ENCODE measurements at regions not wholly inside any gene's neighbourhood (a gene's known extent, or its start where the extent isn't known, plus 50 kb on each side); places are given as distances from the start of the nearest gene placed in this dataset.

DNA sequence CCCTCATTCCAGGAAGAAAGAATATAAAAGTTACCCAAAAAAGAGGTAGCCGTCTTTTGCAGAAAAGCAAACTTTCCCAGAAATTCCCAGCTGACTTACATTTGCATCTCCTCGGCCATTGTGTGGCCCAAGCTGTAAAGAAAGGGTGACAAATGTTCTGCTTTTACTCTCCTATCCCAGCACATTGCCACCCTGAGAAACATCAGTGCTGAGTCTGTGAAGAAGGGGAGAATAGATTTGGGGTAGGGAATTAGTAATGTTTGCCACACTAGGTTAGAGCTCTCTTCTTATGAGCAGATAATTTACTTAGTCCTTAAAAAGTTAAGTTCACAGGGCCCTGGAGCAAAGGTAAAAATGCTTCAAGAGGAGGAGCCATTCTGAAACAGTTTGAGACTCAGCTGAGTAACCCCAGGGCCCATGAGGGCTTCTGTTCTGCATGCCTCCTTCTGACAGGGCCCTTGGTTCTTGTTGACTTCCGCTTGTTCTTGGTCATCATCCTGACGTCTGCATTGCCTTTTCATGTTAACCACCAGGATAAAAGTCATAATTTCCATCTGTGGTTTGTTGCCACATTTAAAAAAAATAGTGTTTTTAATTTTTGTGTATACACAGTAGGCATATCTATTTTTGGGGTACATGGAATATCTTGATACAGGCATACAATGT lies 550.7 kb downstream of the RNF144A start:
- no peak overlapping the region for H3K4me3 ChIP-seq (ENCODE audit: low read length)
- no peak for TF ChIP-seq ZNF274 (IDR thresholded peaks at IDR 0.05; ENCODE audit: low read depth, low read length)

GRCh38 chr2:7468448-7468828 lies 551.2 kb downstream of the RNF144A start:
- no peak overlapping the region for H3K4me3 ChIP-seq (ENCODE audit: low read length)
- no peak for TF ChIP-seq ZNF274 (IDR thresholded peaks at IDR 0.05; ENCODE audit: low read depth, low read length)

DNA sequence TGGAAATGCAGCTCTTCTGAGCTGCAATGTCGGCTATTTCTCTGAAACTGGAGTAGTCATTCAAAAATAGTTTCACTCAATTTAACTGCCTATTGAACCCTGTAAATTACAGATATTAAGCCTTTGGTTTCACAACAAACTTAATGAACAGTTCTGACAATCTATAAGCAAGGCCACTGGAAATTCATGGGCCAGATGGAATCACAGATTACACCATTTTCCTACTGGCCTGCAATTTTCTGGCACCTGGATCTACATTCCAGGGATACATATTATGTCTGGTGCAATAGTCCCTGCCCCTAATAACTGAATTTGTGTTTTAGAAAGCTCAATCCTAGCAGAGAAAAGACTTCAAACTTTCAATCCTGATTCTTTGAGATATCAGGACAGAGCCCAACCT lies 551.7 kb downstream of the RNF144A start:
- TF ChIP-seq ZNF274 (IDR thresholded peaks at IDR 0.05; ENCODE audit: low read depth, low read length) = no peak
- H3K4me3 ChIP-seq (ENCODE audit: low read length) = no peak overlapping the region

- H3K4me3 ChIP-seq (ENCODE audit: low read length) = no peak overlapping the region
- no peak for TF ChIP-seq ZNF274 (IDR thresholded peaks at IDR 0.05; ENCODE audit: low read depth, low read length)
Observed at GRCh38 chr2:7471185-7471584, 554.0 kb downstream of the RNF144A start.

GRCh38 chr2:7472465-7472864 lies 555.3 kb downstream of the RNF144A start:
- no peak for TF ChIP-seq ZNF274 (IDR thresholded peaks at IDR 0.05; ENCODE audit: low read depth, low read length)
- H3K4me3 ChIP-seq (ENCODE audit: low read length) = no peak overlapping the region

DNA sequence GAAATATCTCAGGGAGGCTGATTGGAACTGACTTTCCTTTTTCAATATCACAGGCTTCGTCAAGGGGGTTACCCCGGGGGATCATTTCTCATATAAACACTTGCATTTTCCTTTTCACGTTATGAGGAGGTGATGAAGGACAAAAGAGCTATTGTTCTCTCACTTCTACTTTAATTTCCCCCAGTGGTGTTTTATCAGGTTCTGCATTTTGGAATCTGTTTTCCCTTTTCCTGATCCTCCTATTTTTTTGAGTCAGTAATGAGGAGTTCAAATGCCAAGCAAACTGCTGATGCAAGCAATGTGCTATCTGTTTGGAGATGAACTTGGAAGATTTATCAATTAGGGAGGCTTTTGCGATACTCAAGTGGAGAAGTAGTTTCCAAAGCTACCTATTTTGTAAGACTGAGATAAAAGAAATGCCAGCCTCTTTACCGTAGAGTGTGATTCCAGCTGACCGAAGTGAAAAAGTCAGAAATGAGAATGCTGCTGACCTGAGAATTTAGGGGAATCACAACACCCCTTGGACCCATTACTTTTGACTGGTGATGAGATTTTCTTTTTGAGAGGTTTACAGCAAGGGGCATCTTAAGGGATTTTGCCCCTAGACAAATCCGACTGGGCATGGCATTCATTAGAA lies 556.0 kb downstream of the RNF144A start:
- no peak for TF ChIP-seq ZNF274 (IDR thresholded peaks at IDR 0.05; ENCODE audit: low read depth, low read length)
- H3K4me3 ChIP-seq (ENCODE audit: low read length) = no peak overlapping the region

- H3K4me3 ChIP-seq (ENCODE audit: low read length) = no peak overlapping the region
- no peak for TF ChIP-seq ZNF274 (IDR thresholded peaks at IDR 0.05; ENCODE audit: low read depth, low read length)
Observed at GRCh38 chr2:7476371-7476770, 559.2 kb downstream of the RNF144A start.

DNA sequence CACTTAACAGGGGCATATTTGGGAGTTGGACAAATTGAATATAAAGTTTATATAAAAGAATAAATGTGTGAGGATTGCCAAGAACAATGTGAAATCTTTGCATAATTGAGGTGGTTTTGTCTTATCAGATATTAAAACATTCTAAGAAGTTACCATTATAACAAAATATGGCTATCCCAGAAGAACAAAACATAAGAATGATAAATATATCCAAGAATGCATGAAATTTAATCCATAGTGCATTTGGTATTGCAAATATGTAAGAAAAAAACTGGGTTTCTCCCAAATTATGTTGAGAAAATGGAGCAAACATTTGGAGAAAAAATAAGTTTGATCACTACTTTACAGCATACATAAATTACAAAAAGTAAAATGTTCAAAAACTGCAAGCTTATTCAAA lies 562.4 kb downstream of the RNF144A start:
- TF ChIP-seq ZNF274 (IDR thresholded peaks at IDR 0.05; ENCODE audit: low read depth, low read length) = no peak
- H3K4me3 ChIP-seq (ENCODE audit: low read length) = no peak overlapping the region

DNA sequence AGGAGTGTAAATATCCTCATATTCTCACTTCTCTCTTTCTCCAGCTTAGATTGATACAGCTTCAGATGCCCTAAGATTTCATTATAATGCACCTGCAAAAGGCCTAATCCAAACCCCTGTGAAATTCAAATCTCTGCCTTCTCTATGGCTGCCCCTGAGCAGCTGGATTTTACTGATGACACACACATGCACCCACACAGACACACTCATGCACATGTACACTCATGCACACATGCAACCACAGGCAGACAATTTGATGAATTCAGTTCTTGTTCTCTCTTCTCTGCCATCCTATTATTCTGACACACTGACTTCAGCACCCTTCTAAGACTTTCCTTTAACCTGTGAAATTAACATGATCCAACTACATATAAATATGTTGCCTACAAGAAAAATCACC lies 563.2 kb downstream of the RNF144A start:
- H3K4me3 ChIP-seq (ENCODE audit: low read length) = no peak overlapping the region
- no peak for TF ChIP-seq ZNF274 (IDR thresholded peaks at IDR 0.05; ENCODE audit: low read depth, low read length)

DNA sequence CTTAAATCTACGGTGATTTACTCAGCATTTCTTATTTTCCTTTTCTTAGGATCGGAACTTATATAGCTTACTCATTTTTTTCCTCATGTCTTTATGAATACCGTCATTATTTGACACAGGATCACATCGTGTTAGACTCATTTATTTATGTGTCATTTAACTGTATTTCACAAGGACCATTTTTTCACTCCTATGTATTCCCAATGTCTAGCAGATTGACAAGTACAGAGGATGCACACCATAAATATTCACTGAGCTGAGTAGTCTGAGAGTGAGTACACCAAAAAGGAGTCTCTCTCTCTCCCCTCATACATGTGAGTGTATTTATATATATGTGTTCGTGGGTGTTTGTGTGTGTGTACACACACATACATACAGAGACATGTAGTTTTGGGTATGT lies 573.5 kb downstream of the RNF144A start:
- no peak overlapping the region for H3K4me3 ChIP-seq (ENCODE audit: low read length)
- no peak for TF ChIP-seq ZNF274 (IDR thresholded peaks at IDR 0.05; ENCODE audit: low read depth, low read length)

- no peak for TF ChIP-seq ZNF274 (IDR thresholded peaks at IDR 0.05; ENCODE audit: low read depth, low read length)
- no peak overlapping the region for H3K4me3 ChIP-seq (ENCODE audit: low read length)
Observed at GRCh38 chr2:7492719-7493118, 575.5 kb downstream of the RNF144A start.

- H3K4me3 ChIP-seq (ENCODE audit: low read length) = no peak overlapping the region
- TF ChIP-seq ZNF274 (IDR thresholded peaks at IDR 0.05; ENCODE audit: low read depth, low read length) = no peak
Observed at GRCh38 chr2:7497178-7497577, 580.0 kb downstream of the RNF144A start.

DNA sequence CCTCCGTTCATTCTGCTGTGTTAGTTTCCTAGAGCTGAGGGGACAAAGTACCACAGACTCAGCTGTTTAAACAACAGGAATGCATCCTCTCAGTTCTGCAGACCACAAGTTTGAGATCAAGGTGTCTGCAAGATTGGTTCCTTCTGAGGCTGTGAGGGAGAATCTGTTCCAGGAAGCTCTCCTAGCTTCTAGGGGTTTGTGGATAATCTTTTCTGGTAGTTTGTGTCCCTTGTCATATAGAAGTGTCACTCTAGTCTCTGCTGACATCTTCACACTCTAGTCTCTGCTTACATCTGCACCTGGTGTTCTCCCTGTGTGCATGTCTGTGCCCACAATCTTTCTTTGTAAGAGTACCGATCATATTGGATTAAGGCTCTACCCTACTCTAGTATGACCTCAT lies 581.8 kb downstream of the RNF144A start:
- TF ChIP-seq ZNF274 (IDR thresholded peaks at IDR 0.05; ENCODE audit: low read depth, low read length) = no peak
- H3K4me3 ChIP-seq (ENCODE audit: low read length) = no peak overlapping the region

DNA sequence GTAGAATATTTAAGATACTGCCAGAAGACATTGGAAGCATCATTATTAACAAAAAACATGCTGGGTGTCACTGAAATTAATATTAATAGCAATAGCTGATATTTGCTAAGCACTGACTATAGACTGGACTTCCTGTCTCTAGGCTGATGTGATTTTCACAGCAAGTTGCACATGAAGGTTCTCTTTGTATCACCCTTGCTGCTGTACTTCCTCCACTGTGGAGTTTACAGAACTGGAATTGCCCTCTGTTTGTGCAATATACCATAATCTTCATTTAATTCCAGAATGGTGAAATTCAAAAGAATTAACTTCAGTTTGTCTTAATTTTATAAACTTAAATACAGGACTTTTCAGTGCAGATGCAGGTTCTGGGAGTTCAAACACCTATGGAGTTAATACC lies 585.1 kb downstream of the RNF144A start:
- no peak overlapping the region for H3K4me3 ChIP-seq (ENCODE audit: low read length)
- TF ChIP-seq ZNF274 (IDR thresholded peaks at IDR 0.05; ENCODE audit: low read depth, low read length) = no peak

DNA sequence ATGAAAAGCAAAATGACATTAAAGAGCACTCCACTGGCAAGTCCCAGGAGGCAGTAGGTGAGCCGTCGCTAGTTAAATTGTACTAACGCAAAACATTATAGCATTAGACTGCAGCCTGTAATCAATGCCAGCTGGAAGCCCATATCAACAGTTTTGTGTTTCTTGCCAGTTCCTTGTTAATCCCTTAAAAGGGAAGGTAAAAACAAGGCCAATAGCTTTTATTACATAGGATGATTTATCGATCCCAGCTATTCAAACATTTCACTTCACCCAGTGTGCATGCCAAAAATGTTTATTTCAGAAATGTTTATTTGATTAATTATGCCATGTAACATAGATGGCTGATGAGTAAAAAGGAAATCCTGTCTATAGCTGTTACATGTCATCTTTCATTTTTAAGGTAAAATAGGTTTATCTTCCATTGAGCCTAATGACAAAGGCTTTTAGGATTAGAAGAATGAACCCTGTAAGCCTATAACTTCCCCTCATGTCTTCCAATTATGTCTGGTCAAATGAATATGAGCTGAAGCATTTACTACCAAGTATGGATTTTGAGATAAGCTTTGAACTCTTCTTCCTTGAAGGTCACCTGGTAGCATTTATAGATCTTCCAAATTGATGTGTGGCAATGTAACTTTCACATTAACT lies 591.2 kb downstream of the RNF144A start:
- no peak for TF ChIP-seq ZNF274 (IDR thresholded peaks at IDR 0.05; ENCODE audit: low read depth, low read length)

More for the DNA sequence above, 591.2 kb downstream of the RNF144A start:
- H3K4me3 ChIP-seq (ENCODE audit: low read length) = no peak overlapping the region
